PC-3 (cell line): ENCODE measurements at regions not wholly inside any gene's neighbourhood (a gene's known extent, or its start where the extent isn't known, plus 50 kb on each side); places are given as distances from the start of the nearest gene placed in this dataset.
"Not testable (repeated sequence)": the region's sequence is repeated elsewhere in the genome, so short reads cannot be mapped to it uniquely, and the experiment has no call there.

Experiments used
- ATAC-seq: fragments of 200-7000 bp; cut with Tn5 transposase; 2 replicates; pipeline ENCODE4 v1.9.1; 2020; ENCODE audit warnings: mild to moderate bottlenecking, moderate library complexity
- BruUV-seq: library from RNA; stranded (reverse); fragments of 400-500 nt; replicated peaks from 2 replicates; lab custom pipeline; 2021; lab: Mats Ljungman, UMichigan
- CTCF ChIA-PET: fragments of 300-600 bp; sonication (Branson Sonifier 250); formaldehyde crosslinking; loops from one replicate; lab custom pipeline; 2022; ENCODE audit warnings: antibody characterized with exemption; lab: Charles Lee
- POLR2A ChIA-PET: fragments of 300-600 bp; sonication (Branson Sonifier 250); formaldehyde crosslinking; loops from one replicate; lab custom pipeline; 2022; ENCODE audit warnings: antibody characterized with exemption; ENCODE audit not compliant: unreplicated experiment; lab: Charles Lee
- DNase-seq: peaks from one replicate; pipeline ENCODE4 v3.0.0-alpha.2; 2015
- H2AFZ ChIP-seq: fragments of 300-600 bp; sonication (generic); 2 replicates; pipeline ENCODE4 v1.6.0; 2016; ENCODE audit warnings: antibody characterized with exemption, low read length
- H3F3A ChIP-seq: fragments of 300-600 bp; sonication (generic); one replicate; pipeline ENCODE4 v1.6.0; 2017; ENCODE audit warnings: antibody characterized with exemption, low read length, control low read depth, mild to moderate bottlenecking; ENCODE audit not compliant: unreplicated experiment
- H3K27ac ChIP-seq: fragments of 300-600 bp; sonication (generic); 2 replicates; pipeline ENCODE4 v1.5.1; 2016; ENCODE audit warnings: mild to moderate bottlenecking, low read length
- H3K27me3 ChIP-seq: fragments of 300-600 bp; sonication (generic); 2 replicates; pipeline ENCODE4 v1.6.1; 2016; ENCODE audit warnings: low read length, mixed read lengths
- H3K36me3 ChIP-seq: fragments of 300-600 bp; sonication (generic); 2 replicates; pipeline ENCODE4 v1.6.1; 2016; ENCODE audit warnings: low read depth, mixed run types, low read length, mixed read lengths
- H3K4me1 ChIP-seq: fragments of 300-600 bp; sonication (generic); 2 replicates; pipeline ENCODE4 v1.5.1; 2016; ENCODE audit warnings: low read length; ENCODE audit not compliant: insufficient read depth
- H3K4me2 ChIP-seq: fragments of 300-600 bp; sonication (generic); 2 replicates; pipeline ENCODE4 v1.6.0; 2016; ENCODE audit warnings: low read length
- H3K4me3 ChIP-seq: fragments of 300-600 bp; sonication (generic); 2 replicates; pipeline ENCODE4 v1.5.1; 2016; ENCODE audit warnings: mild to moderate bottlenecking, low read length, mixed read lengths
- H3K79me2 ChIP-seq: fragments of 300-600 bp; sonication (generic); 2 replicates; pipeline ENCODE4 v1.6.1; 2017; ENCODE audit warnings: low read length, mixed read lengths
- H3K9ac ChIP-seq: fragments of 300-600 bp; sonication (generic); 2 replicates; pipeline ENCODE4 v1.6.0; 2016; ENCODE audit warnings: mild to moderate bottlenecking, low read length
- H3K9me2 ChIP-seq: fragments of 300-600 bp; sonication (generic); replicated peaks from 2 replicates; pipeline ENCODE4 v1.6.1; 2016; ENCODE audit warnings: mixed run types, low read length, mixed read lengths
- H3K9me3 ChIP-seq: fragments of 300-600 bp; sonication (generic); 2 replicates; pipeline ENCODE4 v1.6.1; 2016; ENCODE audit warnings: low read length, mixed read lengths
- H4K20me1 ChIP-seq: fragments of 300-600 bp; sonication (generic); 2 replicates; pipeline ENCODE4 v1.6.1; 2016; ENCODE audit warnings: low read length, mixed read lengths
- CTCF ChIP-seq: fragments of 300-600 bp; sonication (generic); conservative IDR thresholded peaks from 2 replicates; pipeline ENCODE4 v1.5.1; 2017; ENCODE audit warnings: antibody characterized with exemption, low read depth, mild to moderate bottlenecking, low read length
- EZH2 ChIP-seq: fragments of 300-600 bp; sonication (generic); IDR thresholded peaks from one replicate; pipeline ENCODE4 v1.6.1; 2017; ENCODE audit warnings: antibody characterized with exemption, mild to moderate bottlenecking, low read length; ENCODE audit not compliant: unreplicated experiment
- EZH2phosphoT487 ChIP-seq: fragments of 300-600 bp; sonication (generic); IDR thresholded peaks from 2 replicates; pipeline ENCODE4 v1.6.1; 2018; ENCODE audit warnings: mild to moderate bottlenecking, antibody characterized with exemption, low read length, borderline replicate concordance
- intact Hi-C: fragments of 100-400 bp; cut with micrococcal nuclease; formaldehyde crosslinking; loops from 2 replicates; pipeline ENCODE4 v1.9.0; 2023

- Histone ChIP-seq H3K79me2 (no peaks in the 10 kb centered on the region), H3K4me2 (no peak overlapping the region), H3K9ac (no peak overlapping the region), H3F3A (no peaks in the 10 kb centered on the region), H2AFZ (no peak overlapping the region), H3K27ac (no peak overlapping the region), H3K9me2 (no peaks in the 10 kb centered on the region), H3K4me3 (no peak overlapping the region), H3K27me3 (no peaks in the 10 kb centered on the region), H3K36me3 (no peaks in the 10 kb centered on the region), H4K20me1 (no peaks in the 10 kb centered on the region), H3K4me1 (no peaks in the 10 kb centered on the region), H3K9me3 (no peaks in the 10 kb centered on the region)
- no TSS peak for BruUV-seq
- CTCF ChIA-PET = no interaction called here
- intact Hi-C loops = no loop called here
- TF ChIP-seq CTCF (no peak), EZH2 (no peak), EZH2phosphoT487 (no peak)
- no peak for ATAC-seq
- POLR2A ChIA-PET = no interaction called here
- no peak for DNase-seq
These were observed 580.4 kb downstream of the TTLL7 start for GRCh38 chr1:83418558-83418957.

- H3F3A ChIP-seq, H4K20me1 ChIP-seq, H3K36me3 ChIP-seq, H3K9ac ChIP-seq, ATAC-seq, H3K79me2 ChIP-seq, POLR2A ChIA-PET, H3K4me3 ChIP-seq, H2AFZ ChIP-seq, H3K27me3 ChIP-seq, H3K4me2 ChIP-seq, DNase-seq, H3K9me3 ChIP-seq, H3K9me2 ChIP-seq, H3K27ac ChIP-seq, CTCF ChIA-PET, BruUV-seq, H3K4me1 ChIP-seq, intact Hi-C loops: not testable (repeated sequence)
These were observed 585.2 kb downstream of the TTLL7 start for GRCh38 chr1:83413839-83414107.

GRCh38 chr1:83410746-83411413, 588.1 kb downstream of the TTLL7 start:
- H3K4me1 ChIP-seq, CTCF ChIA-PET, H3K9me3 ChIP-seq, H3K9me2 ChIP-seq, H3K27ac ChIP-seq, H4K20me1 ChIP-seq, H3K4me2 ChIP-seq, BruUV-seq, DNase-seq, H3K27me3 ChIP-seq, H3K4me3 ChIP-seq, H3K79me2 ChIP-seq, H2AFZ ChIP-seq, ATAC-seq, intact Hi-C loops, H3K9ac ChIP-seq, POLR2A ChIA-PET, H3K36me3 ChIP-seq, H3F3A ChIP-seq: not testable (repeated sequence)

- CTCF ChIA-PET, ATAC-seq, H3K9me2 ChIP-seq, H3K27me3 ChIP-seq, BruUV-seq, H4K20me1 ChIP-seq, POLR2A ChIA-PET, H3K4me3 ChIP-seq, DNase-seq, H3K79me2 ChIP-seq, H3K36me3 ChIP-seq, intact Hi-C loops, H3K4me1 ChIP-seq, H3K9me3 ChIP-seq, H3K9ac ChIP-seq, H3K4me2 ChIP-seq, H2AFZ ChIP-seq, H3K27ac ChIP-seq, H3F3A ChIP-seq: not testable (repeated sequence)
These were observed 592.1 kb downstream of the TTLL7 start for GRCh38 chr1:83406693-83407371.

- CTCF ChIA-PET, H3K4me1 ChIP-seq, H3K79me2 ChIP-seq, H3K36me3 ChIP-seq, H3K4me2 ChIP-seq, H3K27ac ChIP-seq, H4K20me1 ChIP-seq, H3K9me3 ChIP-seq, H3K27me3 ChIP-seq, ATAC-seq, H3K4me3 ChIP-seq, H2AFZ ChIP-seq, H3F3A ChIP-seq, H3K9me2 ChIP-seq, POLR2A ChIA-PET, H3K9ac ChIP-seq, intact Hi-C loops, BruUV-seq, DNase-seq: not testable (repeated sequence)
These were observed 593.1 kb downstream of the TTLL7 start for GRCh38 chr1:83405789-83406188.

- H3K9me2 ChIP-seq, ATAC-seq, CTCF ChIA-PET, H3K36me3 ChIP-seq, H3K9ac ChIP-seq, H3K27ac ChIP-seq, DNase-seq, BruUV-seq, H3K79me2 ChIP-seq, H3K4me3 ChIP-seq, H3K27me3 ChIP-seq, H4K20me1 ChIP-seq, H3K4me2 ChIP-seq, H3F3A ChIP-seq, H3K4me1 ChIP-seq, H3K9me3 ChIP-seq, POLR2A ChIA-PET, H2AFZ ChIP-seq, intact Hi-C loops: not testable (repeated sequence)
These were observed 595.4 kb downstream of the TTLL7 start for GRCh38 chr1:83403500-83403899.
